Ishikawa (cell line): ENCODE measurements at regions not wholly inside any gene's neighbourhood (a gene's known extent, or its start where the extent isn't known, plus 50 kb on each side); places are given as distances from the start of the nearest gene placed in this dataset.

Experiments
- CEBPB ChIP-seq: IDR thresholded peaks from 2 replicates; pipeline ENCODE4 v1.6.1; 2012
- CREB1 ChIP-seq: IDR thresholded peaks from 2 replicates; pipeline ENCODE4 v1.6.1; 2012; ENCODE audit warnings: low read depth
- EGR1 ChIP-seq: IDR thresholded peaks from 2 replicates; pipeline ENCODE4 v1.6.1; 2012
- EP300 ChIP-seq: IDR thresholded peaks from 2 replicates; pipeline ENCODE4 v1.6.1; 2012; ENCODE audit warnings: borderline replicate concordance
- FOXM1 ChIP-seq: IDR thresholded peaks from 2 replicates; pipeline ENCODE4 v1.6.1; 2012; ENCODE audit warnings: low read depth, borderline replicate concordance
- MAX ChIP-seq: IDR thresholded peaks from 2 replicates; pipeline ENCODE4 v1.6.1; 2012
- NFIC ChIP-seq: IDR thresholded peaks from 2 replicates; pipeline ENCODE4 v1.6.1; 2012
- RAD21 ChIP-seq: IDR thresholded peaks from 2 replicates; pipeline ENCODE4 v1.6.1; 2012; ENCODE audit warnings: low read depth
- REST ChIP-seq: IDR thresholded peaks from 2 replicates; pipeline ENCODE4 v1.6.1; 2012; ENCODE audit warnings: low read depth, mild to moderate bottlenecking
- TAF1 ChIP-seq: IDR thresholded peaks from 2 replicates; pipeline ENCODE4 v1.6.1; 2012; ENCODE audit warnings: low read depth, mild to moderate bottlenecking
- TCF12 ChIP-seq: IDR thresholded peaks from 2 replicates; pipeline ENCODE4 v1.6.1; 2012; ENCODE audit warnings: low read depth
- TEAD4 ChIP-seq: IDR thresholded peaks from 2 replicates; pipeline ENCODE4 v1.6.1; 2012
- USF1 ChIP-seq: IDR thresholded peaks from 2 replicates; pipeline ENCODE4 v1.6.1; 2012
- YY1 ChIP-seq: IDR thresholded peaks from 2 replicates; pipeline ENCODE4 v1.6.1; 2012; ENCODE audit warnings: low read depth
- ZBTB7A ChIP-seq: IDR thresholded peaks from 2 replicates; pipeline ENCODE4 v1.6.1; 2012; ENCODE audit warnings: low read depth

- no peak for TF ChIP-seq YY1
- TF ChIP-seq EGR1 = no peak
- no peak for TF ChIP-seq TCF12
- TF ChIP-seq MAX = no peak
- no peak for TF ChIP-seq CEBPB
- no peak for TF ChIP-seq TAF1
- no peak for TF ChIP-seq CREB1
- TF ChIP-seq ZBTB7A = no peak
- no peak for TF ChIP-seq RAD21
- TF ChIP-seq EP300 = no peak
- TF ChIP-seq FOXM1 = no peak
- TF ChIP-seq NFIC = no peak
- no peak for TF ChIP-seq REST
- no peak for TF ChIP-seq USF1
- TF ChIP-seq TEAD4 = no peak
Measured at GRCh38 chr14:44070046-44070445, 437.0 kb downstream of the FSCB start.

GRCh38 chr14:44053422-44053821, 453.7 kb downstream of the FSCB start:
- TF ChIP-seq USF1 (no peak), YY1 (no peak), REST (no peak), NFIC (no peak), TCF12 (no peak), FOXM1 (no peak), TAF1 (no peak), CEBPB (no peak), TEAD4 (no peak), CREB1 (no peak)

GRCh38 chr14:44041700-44042099, 465.4 kb downstream of the FSCB start:
- TF ChIP-seq USF1 = no peak
- TF ChIP-seq TCF12 = no peak
- TF ChIP-seq RAD21 = no peak
- no peak for TF ChIP-seq CREB1
- no peak for TF ChIP-seq TEAD4
- no peak for TF ChIP-seq TAF1
- TF ChIP-seq REST = no peak
- no peak for TF ChIP-seq EP300
- no peak for TF ChIP-seq CEBPB
- TF ChIP-seq FOXM1 = no peak
- TF ChIP-seq ZBTB7A = no peak
- TF ChIP-seq MAX = no peak
- TF ChIP-seq YY1 = no peak
- TF ChIP-seq EGR1 = no peak
- no peak for TF ChIP-seq NFIC

GRCh38 chr14:44040561-44040960, 466.5 kb downstream of the FSCB start:
- no peak for TF ChIP-seq TCF12
- TF ChIP-seq TEAD4 = no peak
- no peak for TF ChIP-seq FOXM1

GRCh38 chr14:44036248-44036647, 470.8 kb downstream of the FSCB start:
- no peak for TF ChIP-seq CEBPB
- TF ChIP-seq RAD21 = no peak
- no peak for TF ChIP-seq YY1
- TF ChIP-seq TAF1 = no peak
- no peak for TF ChIP-seq USF1
- TF ChIP-seq NFIC = no peak
- no peak for TF ChIP-seq EP300
